HG03439 (cell line): ENCODE measurements at regions not wholly inside any gene's neighbourhood (a gene's known extent, or its start where the extent isn't known, plus 50 kb on each side); places are given as distances from the start of the nearest gene placed in this dataset.
"Not testable (repeated sequence)": the region's sequence is repeated elsewhere in the genome, so short reads cannot be mapped to it uniquely, and the experiment has no call there.

Source experiments
- ATAC-seq: cut with Tn5 transposase; IDR thresholded peaks from one replicate; pipeline ENCODE4 v1.9.1; 2021; ENCODE audit warnings: mild to moderate bottlenecking, moderate library complexity; ENCODE audit not compliant: unreplicated experiment

DNA sequence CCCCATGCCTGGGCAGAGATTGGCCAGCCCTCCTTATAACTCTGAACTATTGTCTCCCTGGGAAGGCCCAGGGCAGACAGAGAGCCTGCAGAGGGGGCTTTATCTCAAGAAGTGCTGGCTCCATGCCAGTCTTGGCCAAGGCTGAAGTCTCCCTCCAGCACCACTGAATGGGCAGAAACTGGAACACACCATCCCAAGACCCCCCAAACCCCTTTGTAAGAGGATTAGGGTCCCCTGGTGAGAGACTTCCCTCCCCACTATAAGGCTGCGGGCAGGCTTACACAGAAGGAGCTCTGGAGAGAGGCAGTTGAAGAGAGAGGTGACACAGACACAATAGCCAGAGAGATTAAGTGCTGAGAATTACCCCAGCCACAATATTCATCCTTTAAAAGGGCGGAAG, 97.2 kb downstream of the NAV1 start:
- ATAC-seq = no peak

DNA sequence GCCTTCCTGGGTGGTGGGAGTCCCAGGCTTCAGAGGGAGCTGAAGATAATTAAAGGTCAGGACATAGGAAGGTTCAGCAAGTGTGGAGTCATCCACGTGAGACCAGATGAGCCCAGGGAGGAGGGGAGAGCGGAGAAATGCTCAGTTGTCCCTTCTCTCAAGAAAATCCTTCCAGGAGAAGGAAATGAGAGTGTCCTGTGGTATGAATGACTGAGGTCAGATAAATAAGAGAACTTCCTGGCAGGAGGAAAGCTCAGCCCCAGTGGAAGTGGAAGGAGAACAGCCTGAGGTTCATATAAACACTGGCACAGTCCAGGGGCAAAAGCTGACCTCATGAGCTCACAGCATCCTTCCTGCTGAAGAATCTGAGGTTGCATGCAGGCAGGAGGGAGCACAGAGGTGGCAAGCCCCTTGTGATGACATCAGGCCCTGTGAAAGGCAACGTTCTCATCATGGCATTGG, 97.6 kb downstream of the NAV1 start:
- no peak for ATAC-seq

GRCh38 chr1:201637282-201638079, 98.6 kb downstream of the NAV1 start:
- ATAC-seq = no peak

- no peak for ATAC-seq
Observed at GRCh38 chr1:201639391-201639790, 100.5 kb downstream of the NAV1 start.

DNA sequence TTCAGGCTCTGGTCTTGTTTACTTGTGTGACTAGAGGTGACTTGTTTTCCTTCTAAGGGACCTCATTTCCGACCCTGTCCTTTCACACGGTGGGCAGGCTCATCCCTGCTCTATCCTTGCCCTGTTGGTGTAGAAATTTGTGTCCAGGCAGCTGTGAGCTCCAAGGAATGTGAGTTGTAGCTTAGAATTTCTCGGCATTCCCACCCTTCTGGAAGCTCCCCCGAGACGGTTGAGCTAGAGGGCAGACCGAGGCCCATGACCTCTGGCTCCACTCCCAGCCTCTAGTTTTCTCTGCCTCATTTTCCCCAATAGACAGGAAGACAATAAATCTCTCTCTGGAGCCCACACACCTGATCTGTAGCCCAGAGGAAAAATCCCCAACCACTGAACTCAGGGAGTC, 100.9 kb downstream of the NAV1 start:
- no peak for ATAC-seq

GRCh38 chr1:201640624-201641023, 101.7 kb downstream of the NAV1 start:
- no peak for ATAC-seq

GRCh38 chr1:201641524-201642253, 102.8 kb downstream of the NAV1 start:
- no peak for ATAC-seq

- ATAC-seq = no peak
Observed at GRCh38 chr1:201643835-201644104, 104.8 kb downstream of the NAV1 start.

- ATAC-seq = no peak
Observed at GRCh38 chr1:201644197-201644596, 105.3 kb downstream of the NAV1 start.

GRCh38 chr1:201645000-201645399, 106.1 kb downstream of the NAV1 start:
- not testable (repeated sequence) for ATAC-seq

DNA sequence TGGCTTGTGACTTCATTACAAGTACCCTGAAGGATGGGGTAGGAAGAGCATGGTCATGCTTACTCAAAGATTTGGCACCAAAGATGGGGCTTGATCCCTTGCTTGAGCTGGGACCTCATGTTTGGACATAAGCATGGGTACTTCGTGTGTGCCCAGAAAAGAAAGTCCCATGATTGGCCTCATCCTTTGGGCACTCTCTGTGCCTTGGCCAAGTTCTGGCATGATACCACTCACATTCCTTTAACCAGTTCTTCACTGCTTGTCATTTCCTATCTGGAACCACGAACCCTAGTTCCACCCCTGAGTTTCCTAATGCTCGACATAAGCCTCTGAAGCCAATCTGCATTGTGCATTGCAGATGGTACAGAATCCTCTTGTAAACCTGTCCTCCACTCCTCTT, 107.0 kb downstream of the NAV1 start:
- ATAC-seq = no peak

DNA sequence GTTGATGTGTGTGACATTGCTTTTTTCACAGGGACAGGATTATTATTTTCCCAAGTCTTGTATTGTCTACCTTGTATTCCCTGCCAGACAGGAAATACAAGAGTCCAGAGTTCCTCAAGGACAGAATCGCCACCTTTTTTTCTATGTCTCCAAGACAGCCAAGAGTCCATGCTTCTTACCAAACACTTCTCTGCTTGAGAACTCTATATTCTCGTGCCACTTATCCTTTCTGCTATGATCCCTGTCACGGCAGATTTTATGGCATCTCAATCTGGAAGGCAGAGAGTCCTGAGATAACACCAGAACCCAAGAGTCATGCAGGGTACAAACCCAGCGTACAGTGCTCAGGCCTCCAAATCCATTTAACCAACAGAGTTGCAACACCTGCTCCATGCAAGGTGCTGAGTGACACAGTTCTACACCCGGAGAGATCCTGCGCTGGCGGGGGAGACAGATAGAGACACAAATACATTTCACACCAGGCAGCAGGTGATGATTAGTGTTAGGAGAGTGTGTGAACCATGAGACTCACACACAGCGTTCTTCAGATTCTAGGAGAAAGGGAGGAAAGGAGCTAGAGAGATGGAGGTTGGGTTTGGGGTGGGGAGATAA, 107.6 kb downstream of the NAV1 start:
- ATAC-seq = no peak

DNA sequence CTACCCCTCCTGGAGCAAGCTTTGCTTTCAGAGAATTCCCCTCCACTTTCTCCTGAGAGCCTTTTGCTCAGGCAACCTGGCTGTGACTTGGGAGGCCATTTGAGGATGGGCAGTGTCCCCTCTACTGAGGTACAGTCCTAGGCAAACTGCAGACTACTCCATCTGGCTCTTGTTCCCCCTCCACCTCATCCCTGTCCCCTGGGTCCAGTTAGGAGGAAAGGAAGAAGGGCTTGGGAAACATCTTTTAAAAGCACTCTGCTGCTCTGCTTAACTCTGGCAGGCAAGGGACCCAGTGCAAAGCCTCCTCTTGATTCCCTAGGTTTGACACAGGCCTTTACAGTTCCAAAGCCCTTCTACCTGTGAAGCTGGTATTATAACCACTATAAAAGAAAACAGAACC, 108.2 kb downstream of the NAV1 start:
- no peak for ATAC-seq

DNA sequence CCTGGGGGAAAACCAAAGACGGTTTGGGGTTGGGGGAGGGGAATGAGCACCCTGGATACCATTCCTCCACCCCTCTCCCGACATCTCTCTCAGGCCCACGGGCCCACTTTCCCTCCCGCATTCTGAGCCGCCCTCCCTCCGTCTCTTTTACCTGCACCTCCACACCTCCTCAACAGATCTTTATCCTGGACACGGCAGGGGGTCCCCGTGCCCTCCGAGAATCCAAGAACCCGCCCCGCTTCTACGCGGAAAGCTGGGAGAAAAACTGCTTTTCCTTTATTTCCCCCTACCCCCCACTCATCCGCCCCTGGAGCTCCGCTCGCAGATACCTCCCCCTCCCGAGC, 108.8 kb downstream of the NAV1 start:
- ATAC-seq = no peak

DNA sequence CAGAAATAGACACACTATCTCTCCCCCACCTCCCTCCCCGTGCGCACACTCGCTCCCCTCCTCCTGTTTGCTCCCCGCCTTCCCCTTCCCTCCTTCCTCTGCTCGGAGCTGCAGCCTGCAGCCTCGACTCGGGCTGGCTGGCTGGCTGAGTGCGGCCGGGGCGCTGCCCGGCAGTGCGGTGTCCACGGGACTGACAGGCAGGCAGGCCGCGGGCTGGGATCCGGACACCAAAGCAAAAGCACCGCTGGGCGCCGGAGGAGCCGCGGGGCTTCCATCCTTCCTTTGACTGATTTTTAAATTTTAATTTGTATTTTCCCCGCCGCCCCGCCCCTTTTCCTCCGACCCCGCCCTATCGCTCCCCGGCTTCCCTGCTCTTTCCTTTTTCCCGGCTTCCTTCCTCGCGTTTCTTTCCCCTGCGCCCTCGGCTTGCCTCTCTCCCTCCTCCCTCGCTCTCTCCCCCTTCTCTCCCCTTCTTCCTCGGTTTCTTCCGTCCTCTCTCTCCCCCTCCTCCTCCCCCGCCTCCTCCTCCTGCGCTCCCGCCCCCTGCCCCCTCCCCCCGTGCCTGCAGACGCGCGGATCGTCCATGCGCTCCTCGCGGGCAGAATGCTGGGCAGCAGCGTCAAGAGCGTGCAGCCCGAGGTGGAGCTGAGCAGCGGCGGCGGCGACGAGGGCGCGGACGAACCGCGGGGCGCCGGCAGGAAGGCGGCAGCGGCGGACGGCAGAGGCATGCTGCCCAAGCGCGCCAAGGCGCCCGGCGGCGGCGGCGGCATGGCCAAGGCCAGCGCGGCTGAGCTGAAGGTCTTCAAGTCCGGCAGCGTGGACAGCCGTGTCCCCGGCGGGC, 109.4 kb downstream of the NAV1 start:
- no peak for ATAC-seq

DNA sequence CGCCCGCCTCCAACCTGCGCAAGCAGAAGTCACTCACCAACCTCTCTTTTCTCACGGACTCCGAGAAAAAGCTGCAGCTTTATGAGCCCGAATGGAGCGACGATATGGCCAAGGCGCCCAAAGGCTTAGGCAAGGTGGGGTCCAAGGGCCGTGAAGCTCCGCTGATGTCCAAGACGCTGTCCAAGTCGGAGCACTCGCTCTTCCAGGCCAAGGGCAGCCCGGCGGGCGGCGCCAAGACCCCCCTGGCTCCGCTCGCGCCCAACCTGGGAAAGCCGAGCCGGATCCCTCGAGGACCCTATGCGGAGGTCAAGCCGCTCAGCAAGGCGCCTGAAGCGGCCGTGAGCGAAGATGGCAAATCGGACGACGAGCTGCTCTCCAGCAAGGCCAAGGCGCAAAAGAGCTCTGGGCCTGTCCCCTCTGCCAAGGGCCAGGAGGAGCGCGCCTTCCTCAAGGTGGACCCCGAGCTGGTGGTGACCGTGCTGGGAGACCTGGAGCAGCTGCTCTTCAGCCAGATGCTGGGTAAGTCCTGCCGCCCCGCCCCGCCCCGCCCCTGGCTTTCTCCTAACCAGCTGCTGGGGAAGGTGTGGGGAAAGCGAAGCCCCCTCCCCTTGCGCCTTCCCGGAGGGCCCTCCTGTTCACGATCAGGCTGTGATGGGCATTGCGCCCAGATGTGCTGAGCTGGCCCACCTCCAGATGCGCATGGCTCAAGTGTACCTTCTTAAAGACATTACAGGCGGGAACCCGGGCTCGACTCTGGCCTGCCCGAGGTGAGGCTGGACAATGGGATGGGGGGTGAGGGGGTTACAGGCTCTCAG, 110.2 kb downstream of the NAV1 start:
- no peak for ATAC-seq

DNA sequence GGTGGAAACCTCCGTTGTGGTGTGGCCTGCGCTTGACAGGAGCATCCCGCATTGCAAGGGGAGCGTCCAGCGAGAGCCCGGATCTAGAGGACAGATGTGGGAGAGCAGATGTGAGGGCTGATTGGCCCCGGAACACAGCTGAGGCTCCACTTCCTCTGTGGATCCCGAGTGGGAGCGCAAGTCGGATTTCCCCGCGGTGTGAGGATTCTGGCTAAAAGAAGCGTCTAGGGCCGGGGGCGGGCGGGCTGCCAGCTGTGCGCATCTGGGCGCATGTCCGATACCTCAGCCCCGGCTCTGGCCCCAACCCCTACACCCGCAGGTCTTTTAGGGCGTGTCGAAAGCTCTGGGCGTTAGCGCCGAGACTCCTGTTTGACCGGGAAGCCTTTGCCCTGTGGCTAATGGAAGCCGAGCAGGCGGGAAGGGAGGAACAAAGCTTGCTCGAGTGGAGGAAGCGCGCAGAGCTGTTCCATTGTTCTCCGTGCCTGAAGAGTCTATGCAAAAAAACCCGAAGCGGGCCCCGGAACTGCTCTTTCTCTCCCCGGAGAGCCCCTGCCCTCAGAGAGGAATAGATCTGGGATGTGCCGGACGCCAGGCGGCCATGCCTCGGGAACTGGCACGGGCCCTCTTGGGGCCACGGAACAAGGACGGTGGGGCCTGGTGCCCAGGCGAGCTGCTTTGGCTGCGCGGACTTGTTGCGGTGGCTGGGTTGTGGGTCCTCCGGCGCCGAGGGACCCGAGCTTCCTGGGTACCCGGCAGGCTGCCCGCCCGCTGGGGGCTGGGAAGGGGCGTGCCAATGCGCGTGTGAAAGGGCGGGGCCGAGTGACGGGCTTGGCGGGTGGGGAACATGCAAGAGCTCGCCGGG, 111.1 kb downstream of the NAV1 start:
- no peak for ATAC-seq

GRCh38 chr1:201650623-201650933, 111.7 kb downstream of the NAV1 start:
- no peak for ATAC-seq

DNA sequence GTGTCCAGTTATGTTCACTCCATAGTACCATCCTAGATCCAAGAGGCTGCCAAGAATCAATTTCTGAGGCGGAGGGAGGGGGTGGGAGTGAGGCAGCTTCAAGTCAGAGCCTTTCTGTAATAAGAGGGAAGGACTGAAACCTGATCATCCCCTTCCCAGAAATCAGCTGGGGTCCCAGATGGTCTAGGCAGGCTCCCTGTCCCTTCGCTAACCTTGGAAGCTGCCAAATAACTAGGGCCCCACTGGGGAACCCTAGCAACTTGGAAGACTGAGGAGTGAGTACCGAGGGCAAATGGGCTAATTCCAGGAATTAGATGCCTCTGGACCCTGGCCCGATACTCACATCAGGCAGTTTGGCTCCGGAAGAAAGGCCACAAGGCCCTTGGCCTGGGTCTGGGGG, 113.3 kb downstream of the NAV1 start:
- no peak for ATAC-seq

DNA sequence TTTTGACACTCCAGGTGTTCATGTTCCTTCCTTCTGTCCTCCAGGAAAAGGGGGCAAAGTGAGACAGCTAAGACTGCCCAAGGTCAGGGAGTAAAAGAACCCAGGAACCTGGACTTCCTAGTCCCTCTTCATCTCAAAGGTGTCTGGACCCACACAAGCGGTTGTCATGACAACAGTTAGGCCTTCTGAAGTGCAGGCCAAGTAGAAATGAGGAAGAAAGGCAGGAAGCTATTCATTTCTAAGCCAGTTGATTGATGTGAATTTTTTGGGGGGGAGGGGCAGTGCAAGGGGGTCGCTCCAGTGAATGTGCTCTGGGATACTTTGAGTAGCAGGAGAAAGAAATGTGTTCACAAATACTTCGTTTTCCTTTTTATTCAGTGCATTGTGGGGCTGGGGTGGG, 114.3 kb downstream of the NAV1 start:
- no peak for ATAC-seq
